HEK293T (cell line): ENCODE measurements at regions not wholly inside any gene's neighbourhood (a gene's known extent, or its start where the extent isn't known, plus 50 kb on each side); places are given as distances from the start of the nearest gene placed in this dataset.

Experiments used
- FOXA1 ChIP-seq: fragments of 450-650 bp; IDR thresholded peaks from 2 replicates; pipeline ENCODE4 v1.6.1; 2016; ENCODE audit warnings: mild to moderate bottlenecking
- SP1 ChIP-seq: fragments of 450-650 bp; IDR thresholded peaks from 2 replicates; pipeline ENCODE4 v1.6.1; 2017

DNA sequence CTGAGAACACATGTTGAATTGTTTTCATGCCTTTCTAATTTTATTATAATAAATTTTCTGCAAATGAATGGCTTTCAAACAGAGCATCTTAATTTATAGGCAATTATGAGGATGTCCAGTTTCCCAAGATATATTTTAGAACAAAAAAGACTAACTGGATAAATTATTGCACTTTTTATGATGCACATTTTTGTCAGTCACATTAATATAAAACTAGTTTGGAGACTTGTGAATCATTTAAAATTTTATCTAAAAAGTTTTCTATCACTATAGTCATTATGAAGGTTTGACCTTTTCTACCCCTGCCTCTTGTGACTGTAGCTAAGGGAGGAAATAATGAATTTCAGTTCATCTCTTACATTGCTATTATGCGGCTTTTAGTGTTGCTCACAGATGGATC, 393.8 kb downstream of the TAF11L14 start:
- TF ChIP-seq FOXA1 = no peak
- TF ChIP-seq SP1 = no peak
